Gastrocnemius medialis (tissue), 4 donors: ENCODE measurements at regions not wholly inside any gene's neighbourhood (a gene's known extent, or its start where the extent isn't known, plus 50 kb on each side); places are given as distances from the start of the nearest gene placed in this dataset.

Experiments used
- POLR2A ChIP-seq, 2 donors: fragments of 450-650 bp; IDR thresholded peaks; one replicate each; pipeline ENCODE4 v1.6.1; 2017; ENCODE audit warnings: antibody characterized with exemption in 2 of 2, mild to moderate bottlenecking in 2 of 2, moderate library complexity in 2 of 2
- TF ChIP-seq, protein P1 (sequence below), 5 experiments: fragments of 450-650 bp in 3 of 5; fragments of 200-600 bp in 2 of 5; sonication (generic) in 2 of 5; IDR thresholded peaks in 4 of 5; conservative IDR thresholded peaks in 1 of 5; 1 replicate in 4 of 5; 2 replicates in 1 of 5; pipeline ENCODE4 v1.5.1; 2016 to 2019; ENCODE audit warnings: antibody characterized with exemption in 5 of 5, mild to moderate bottlenecking in 3 of 5, moderate library complexity in 3 of 5

GRCh38 chr15:46710401-46710960 lies 1006.8 kb upstream of the SEMA6D start:
- TF ChIP-seq, protein P1, sequence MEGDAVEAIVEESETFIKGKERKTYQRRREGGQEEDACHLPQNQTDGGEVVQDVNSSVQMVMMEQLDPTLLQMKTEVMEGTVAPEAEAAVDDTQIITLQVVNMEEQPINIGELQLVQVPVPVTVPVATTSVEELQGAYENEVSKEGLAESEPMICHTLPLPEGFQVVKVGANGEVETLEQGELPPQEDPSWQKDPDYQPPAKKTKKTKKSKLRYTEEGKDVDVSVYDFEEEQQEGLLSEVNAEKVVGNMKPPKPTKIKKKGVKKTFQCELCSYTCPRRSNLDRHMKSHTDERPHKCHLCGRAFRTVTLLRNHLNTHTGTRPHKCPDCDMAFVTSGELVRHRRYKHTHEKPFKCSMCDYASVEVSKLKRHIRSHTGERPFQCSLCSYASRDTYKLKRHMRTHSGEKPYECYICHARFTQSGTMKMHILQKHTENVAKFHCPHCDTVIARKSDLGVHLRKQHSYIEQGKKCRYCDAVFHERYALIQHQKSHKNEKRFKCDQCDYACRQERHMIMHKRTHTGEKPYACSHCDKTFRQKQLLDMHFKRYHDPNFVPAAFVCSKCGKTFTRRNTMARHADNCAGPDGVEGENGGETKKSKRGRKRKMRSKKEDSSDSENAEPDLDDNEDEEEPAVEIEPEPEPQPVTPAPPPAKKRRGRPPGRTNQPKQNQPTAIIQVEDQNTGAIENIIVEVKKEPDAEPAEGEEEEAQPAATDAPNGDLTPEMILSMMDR (IDR thresholded peaks at IDR 0.05 in 4 of 5, conservative IDR thresholded peaks at IDR 0.05 in 1 of 5): no peak
- TF ChIP-seq POLR2A (IDR thresholded peaks at IDR 0.05): no peak
